OCI-LY7 (cell line): ENCODE measurements at regions not wholly inside any gene's neighbourhood (a gene's known extent, or its start where the extent isn't known, plus 50 kb on each side); places are given as distances from the start of the nearest gene placed in this dataset.

Source experiments
- EZH2phosphoT487 ChIP-seq: fragments of 200-600 bp; sonication (generic); IDR thresholded peaks from 2 replicates; pipeline ENCODE4 v1.6.1; 2018; ENCODE audit warnings: low read depth, borderline replicate concordance, mild to moderate bottlenecking, mixed run types, antibody characterized with exemption, low read length, moderate library complexity, mixed read lengths
- TF ChIP-seq, protein P1 (sequence below): fragments of 200-600 bp; sonication (generic); conservative IDR thresholded peaks from 2 replicates; pipeline ENCODE4 v1.5.1; 2014; ENCODE audit warnings: mild to moderate bottlenecking, antibody characterized with exemption, low read length, moderate library complexity, mixed read lengths

DNA sequence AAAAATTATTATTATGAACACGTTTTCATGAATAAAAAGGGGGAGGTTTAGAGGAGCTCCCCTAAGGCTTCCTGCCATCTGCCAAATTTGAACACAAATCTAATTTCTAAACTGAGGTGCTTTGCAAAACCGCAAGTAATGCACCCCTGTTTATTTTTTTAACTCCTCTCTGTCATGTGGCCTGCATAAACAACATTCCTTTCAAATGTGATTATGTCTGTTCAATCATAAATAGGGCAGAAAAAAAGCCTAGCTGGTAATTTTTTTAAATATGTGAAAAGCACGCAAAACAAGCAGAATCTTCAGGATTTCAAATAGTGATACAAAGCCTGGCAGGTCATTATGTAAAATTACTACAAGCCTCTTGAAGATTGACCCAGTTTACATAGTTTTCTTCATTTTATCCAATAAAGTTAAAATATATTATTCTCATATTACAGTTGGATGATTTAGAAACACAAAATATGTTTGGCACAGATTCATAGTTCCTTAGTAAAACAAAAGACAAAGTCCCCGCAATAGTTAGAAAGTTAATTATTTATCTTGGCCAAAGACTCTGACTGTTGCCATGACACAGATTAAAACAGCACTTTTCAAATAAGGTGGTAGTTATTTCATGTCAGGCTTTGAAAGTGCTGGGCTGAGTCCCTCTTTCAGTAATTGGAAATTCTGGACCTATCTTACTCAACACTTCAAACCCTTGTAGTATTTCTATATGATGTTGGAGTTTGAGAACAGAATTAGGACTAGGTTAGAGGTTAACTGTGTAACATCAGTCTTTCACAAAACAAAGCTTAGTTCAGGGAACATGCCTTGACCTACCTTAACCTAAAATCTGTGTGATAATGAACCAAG lies 200.3 kb upstream of the MPPED2 start:
- TF ChIP-seq, protein P1, sequence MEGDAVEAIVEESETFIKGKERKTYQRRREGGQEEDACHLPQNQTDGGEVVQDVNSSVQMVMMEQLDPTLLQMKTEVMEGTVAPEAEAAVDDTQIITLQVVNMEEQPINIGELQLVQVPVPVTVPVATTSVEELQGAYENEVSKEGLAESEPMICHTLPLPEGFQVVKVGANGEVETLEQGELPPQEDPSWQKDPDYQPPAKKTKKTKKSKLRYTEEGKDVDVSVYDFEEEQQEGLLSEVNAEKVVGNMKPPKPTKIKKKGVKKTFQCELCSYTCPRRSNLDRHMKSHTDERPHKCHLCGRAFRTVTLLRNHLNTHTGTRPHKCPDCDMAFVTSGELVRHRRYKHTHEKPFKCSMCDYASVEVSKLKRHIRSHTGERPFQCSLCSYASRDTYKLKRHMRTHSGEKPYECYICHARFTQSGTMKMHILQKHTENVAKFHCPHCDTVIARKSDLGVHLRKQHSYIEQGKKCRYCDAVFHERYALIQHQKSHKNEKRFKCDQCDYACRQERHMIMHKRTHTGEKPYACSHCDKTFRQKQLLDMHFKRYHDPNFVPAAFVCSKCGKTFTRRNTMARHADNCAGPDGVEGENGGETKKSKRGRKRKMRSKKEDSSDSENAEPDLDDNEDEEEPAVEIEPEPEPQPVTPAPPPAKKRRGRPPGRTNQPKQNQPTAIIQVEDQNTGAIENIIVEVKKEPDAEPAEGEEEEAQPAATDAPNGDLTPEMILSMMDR = no peak
- TF ChIP-seq EZH2phosphoT487 = no peak
